ENCODE measurements at regions not wholly inside any gene's neighbourhood (a gene's known extent, or its start where the extent isn't known, plus 50 kb on each side); places are given as distances from the start of the nearest gene placed in this dataset.

- Histone ChIP-seq H3K9ac (ENCODE audit: low read length) (no peak overlapping the region), H3K4me1 (ENCODE audit: control insufficient read depth in 2 of 2, insufficient read depth in 2 of 2, low read length in 2 of 2) (no peaks in the 10 kb centered on the region), H2AFZ (ENCODE audit: insufficient read depth, low read depth, low read length, poor library complexity, severe bottlenecking) (no peak overlapping the region), H3K27me3 (replicated peaks in 1 of 4; ENCODE audit: control extremely low read depth in 1 of 4, control insufficient read depth in 3 of 4, insufficient read depth in 4 of 4, low read length in 3 of 4) (no peaks in the 10 kb centered on the region), H4K20me1 (ENCODE audit: control insufficient read depth, insufficient read depth, low read length, poor library complexity, severe bottlenecking) (no peaks in the 10 kb centered on the region), H3K36me3 (replicated peaks in 1 of 2; ENCODE audit: control extremely low read depth in 1 of 2, control insufficient read depth in 1 of 2, extremely low read depth in 1 of 2, insufficient read depth in 2 of 2, low read length in 1 of 2) (no peaks in the 10 kb centered on the region), H3K27ac (ENCODE audit: low read length in 2 of 2) (no peak overlapping the region), H3K9me3 (ENCODE audit: control extremely low read depth in 1 of 3, control insufficient read depth in 2 of 3, insufficient read depth in 1 of 3, low read length in 2 of 3) (no peaks in the 10 kb centered on the region), H3K4me2 (replicated peaks; ENCODE audit: low read depth, low read length, poor library complexity, severe bottlenecking) (no peak overlapping the region), H3K79me2 (ENCODE audit: control insufficient read depth, insufficient read depth, low read length) (no peaks in the 10 kb centered on the region), H3K4me3 (ENCODE audit: control extremely low read depth in 1 of 5, extremely low read depth in 1 of 5, insufficient read depth in 1 of 5, low read depth in 2 of 5, low read length in 4 of 5) (no peak overlapping the region)
- no peak overlapping the region for H3K27ac Mint-ChIP-seq
- intact Hi-C loops (cut with micrococcal nuclease), result no loop called here
- H3K4me1 Mint-ChIP-seq, result no peaks in the 10 kb centered on the region
- ATAC-seq (ENCODE audit: low read depth), result no peak
- WGBS (ENCODE audit: insufficient coverage), result 71% methylated on average over 4 of the region's 4 CpGs
- ChIA-PET POLR2A (no interaction called here), CTCF (no interaction called here)
- no peak for DNase-seq
- peaks cover 4% of the 10 kb centered on the region for H3K27me3 Mint-ChIP-seq
- TF ChIP-seq CTCF (IDR thresholded peaks at IDR 0.05) (no peak), EZH2 (IDR thresholded peaks at IDR 0.05; ENCODE audit: borderline replicate concordance, insufficient read depth, low read depth, low read length, poor library complexity, severe bottlenecking) (no peak)
- no peak overlapping the region for H3K4me3 Mint-ChIP-seq
- no peaks in the 10 kb centered on the region for H3K9me3 Mint-ChIP-seq (ENCODE audit: insufficient read depth)
Measured at GRCh38 chr6:43935921-43936439, 166.0 kb downstream of the VEGFA start.

GRCh38 chr6:43934803-43935602 is 165.0 kb downstream of the VEGFA start:
- ATAC-seq (ENCODE audit: low read depth), result no peak
- Histone ChIP-seq H3K36me3 (replicated peaks in 1 of 2; ENCODE audit: control extremely low read depth in 1 of 2, control insufficient read depth in 1 of 2, extremely low read depth in 1 of 2, insufficient read depth in 2 of 2, low read length in 1 of 2) (no peaks in the 10 kb centered on the region), H3K9me3 (ENCODE audit: control extremely low read depth in 1 of 3, control insufficient read depth in 2 of 3, insufficient read depth in 1 of 3, low read length in 2 of 3) (no peaks in the 10 kb centered on the region), H3K27me3 (replicated peaks in 1 of 4; ENCODE audit: control extremely low read depth in 1 of 4, control insufficient read depth in 3 of 4, insufficient read depth in 4 of 4, low read length in 3 of 4) (no peaks in the 10 kb centered on the region), H3K27ac (ENCODE audit: low read length in 2 of 2) (no peak overlapping the region), H3K79me2 (ENCODE audit: control insufficient read depth, insufficient read depth, low read length) (no peaks in the 10 kb centered on the region), H2AFZ (ENCODE audit: insufficient read depth, low read depth, low read length, poor library complexity, severe bottlenecking) (no peak overlapping the region), H3K4me3 (ENCODE audit: control extremely low read depth in 1 of 5, extremely low read depth in 1 of 5, insufficient read depth in 1 of 5, low read depth in 2 of 5, low read length in 4 of 5) (no peak overlapping the region), H3K4me2 (replicated peaks; ENCODE audit: low read depth, low read length, poor library complexity, severe bottlenecking) (no peak overlapping the region), H3K9ac (ENCODE audit: low read length) (no peak overlapping the region), H3K4me1 (ENCODE audit: control insufficient read depth in 2 of 2, insufficient read depth in 2 of 2, low read length in 2 of 2) (no peaks in the 10 kb centered on the region), H4K20me1 (ENCODE audit: control insufficient read depth, insufficient read depth, low read length, poor library complexity, severe bottlenecking) (no peaks in the 10 kb centered on the region)
- ChIA-PET POLR2A (no interaction called here), CTCF (no interaction called here)
- intact Hi-C loops (cut with micrococcal nuclease), result no loop called here
- Mint-ChIP-seq H3K4me3 (no peak overlapping the region), H3K9me3 (ENCODE audit: insufficient read depth) (no peaks in the 10 kb centered on the region), H3K4me1 (no peaks in the 10 kb centered on the region), H3K27me3 (peaks cover 4% of the 10 kb centered on the region), H3K27ac (no peak overlapping the region)
- no peak for DNase-seq
- TF ChIP-seq CTCF (IDR thresholded peaks at IDR 0.05) (no peak), EZH2 (IDR thresholded peaks at IDR 0.05; ENCODE audit: borderline replicate concordance, insufficient read depth, low read depth, low read length, poor library complexity, severe bottlenecking) (no peak)
- 79% methylated on average over 8 of the region's 9 CpGs for WGBS (ENCODE audit: insufficient coverage)

Data from B cell (primary cell).